ENCODE measurements at regions not wholly inside any gene's neighbourhood (a gene's known extent, or its start where the extent isn't known, plus 50 kb on each side); places are given as distances from the start of the nearest gene placed in this dataset.

GRCh38 chr11:33529461-33529860, 171.2 kb downstream of the C11orf91 start:
- TF ChIP-seq CTCF (IDR thresholded peaks at IDR 0.05) = no peak
- no peak for TF ChIP-seq POLR2A (IDR thresholded peaks at IDR 0.05)
